IMR-90 (cell line): ENCODE measurements at regions not wholly inside any gene's neighbourhood (a gene's known extent, or its start where the extent isn't known, plus 50 kb on each side); places are given as distances from the start of the nearest gene placed in this dataset.

Experiments used
- BHLHE40 ChIP-seq: fragments of 150-350 bp; IDR thresholded peaks from 2 replicates; pipeline ENCODE4 v1.6.1; 2016; ENCODE audit warnings: mild to moderate bottlenecking, low read depth, low read length
- FOS ChIP-seq: fragments of 150-350 bp; IDR thresholded peaks from 2 replicates; pipeline ENCODE4 v1.6.1; 2016; ENCODE audit warnings: low read depth, low read length
- MAZ ChIP-seq: IDR thresholded peaks from 2 replicates; pipeline ENCODE4 v1.6.1; 2012; ENCODE audit warnings: low read depth, mild to moderate bottlenecking, low read length, improper control_type of control experiment, moderate library complexity, borderline replicate concordance
- MXI1 ChIP-seq: IDR thresholded peaks from 2 replicates; pipeline ENCODE4 v1.6.1; 2012; ENCODE audit warnings: low read depth, mild to moderate bottlenecking, low read length, moderate library complexity, borderline replicate concordance
- NFE2L2 ChIP-seq: fragments of 150-350 bp; IDR thresholded peaks from 2 replicates; pipeline ENCODE4 v1.6.1; 2016; ENCODE audit warnings: low read depth, mild to moderate bottlenecking, low read length
- POLR2A ChIP-seq: IDR thresholded peaks from 2 replicates; pipeline ENCODE4 v1.6.1; 2012; ENCODE audit warnings: mild to moderate bottlenecking, low read depth, low read length
- RAD21 ChIP-seq: IDR thresholded peaks from 2 replicates; pipeline ENCODE4 v1.6.1; 2012; ENCODE audit warnings: low read length, improper control_type of control experiment
- RCOR1 ChIP-seq: IDR thresholded peaks from 2 replicates; pipeline ENCODE4 v1.6.1; 2012; ENCODE audit warnings: mild to moderate bottlenecking, low read length, improper control_type of control experiment; ENCODE audit not compliant: insufficient replicate concordance
- RFX5 ChIP-seq: IDR thresholded peaks from 2 replicates; pipeline ENCODE4 v1.8.0; 2012; ENCODE audit warnings: low read depth, mild to moderate bottlenecking, low read length, moderate library complexity
- SMC3 ChIP-seq: fragments of 150-350 bp; IDR thresholded peaks from 2 replicates; pipeline ENCODE4 v1.6.1; 2016; ENCODE audit warnings: low read depth, mild to moderate bottlenecking, antibody characterized with exemption, low read length, moderate library complexity
- USF2 ChIP-seq: fragments of 150-350 bp; IDR thresholded peaks from 2 replicates; pipeline ENCODE4 v1.6.1; 2017; ENCODE audit warnings: mild to moderate bottlenecking, antibody characterized with exemption, low read length, low read depth
- TF ChIP-seq, protein P1 (sequence below): conservative IDR thresholded peaks from 2 replicates; pipeline ENCODE4 v1.5.1; 2012; ENCODE audit warnings: mild to moderate bottlenecking, low read depth, low read length, improper control_type of control experiment

DNA sequence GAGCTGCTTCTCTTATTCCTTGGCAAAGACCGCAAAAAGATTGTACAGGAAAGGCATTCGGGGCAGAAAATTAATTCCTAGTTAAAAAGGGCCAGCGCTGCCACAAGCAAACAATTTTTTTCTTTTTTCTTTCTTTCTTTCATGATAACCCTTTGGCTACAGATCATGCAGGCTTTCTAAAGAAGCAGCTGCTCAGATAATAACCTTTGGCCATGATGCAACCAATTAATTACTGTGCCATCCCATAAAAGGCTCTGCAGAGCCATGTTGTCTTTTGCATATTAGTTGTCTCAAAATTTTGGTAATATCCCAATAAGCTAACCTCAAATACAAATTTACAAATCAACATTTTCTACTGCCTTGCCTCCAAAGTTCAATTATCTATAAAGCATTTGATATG is 758.4 kb upstream of the SEMA6A start:
- TF ChIP-seq, protein P1, sequence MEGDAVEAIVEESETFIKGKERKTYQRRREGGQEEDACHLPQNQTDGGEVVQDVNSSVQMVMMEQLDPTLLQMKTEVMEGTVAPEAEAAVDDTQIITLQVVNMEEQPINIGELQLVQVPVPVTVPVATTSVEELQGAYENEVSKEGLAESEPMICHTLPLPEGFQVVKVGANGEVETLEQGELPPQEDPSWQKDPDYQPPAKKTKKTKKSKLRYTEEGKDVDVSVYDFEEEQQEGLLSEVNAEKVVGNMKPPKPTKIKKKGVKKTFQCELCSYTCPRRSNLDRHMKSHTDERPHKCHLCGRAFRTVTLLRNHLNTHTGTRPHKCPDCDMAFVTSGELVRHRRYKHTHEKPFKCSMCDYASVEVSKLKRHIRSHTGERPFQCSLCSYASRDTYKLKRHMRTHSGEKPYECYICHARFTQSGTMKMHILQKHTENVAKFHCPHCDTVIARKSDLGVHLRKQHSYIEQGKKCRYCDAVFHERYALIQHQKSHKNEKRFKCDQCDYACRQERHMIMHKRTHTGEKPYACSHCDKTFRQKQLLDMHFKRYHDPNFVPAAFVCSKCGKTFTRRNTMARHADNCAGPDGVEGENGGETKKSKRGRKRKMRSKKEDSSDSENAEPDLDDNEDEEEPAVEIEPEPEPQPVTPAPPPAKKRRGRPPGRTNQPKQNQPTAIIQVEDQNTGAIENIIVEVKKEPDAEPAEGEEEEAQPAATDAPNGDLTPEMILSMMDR = no peak
- TF ChIP-seq RAD21 = no peak
- no peak for TF ChIP-seq POLR2A
- TF ChIP-seq MAZ = no peak
- no peak for TF ChIP-seq SMC3
- TF ChIP-seq FOS = no peak
- no peak for TF ChIP-seq MXI1
- TF ChIP-seq USF2 = no peak
- no peak for TF ChIP-seq BHLHE40
- no peak for TF ChIP-seq NFE2L2
- TF ChIP-seq RFX5 = no peak
- TF ChIP-seq RCOR1 = no peak
